Activated T-cell treated with anti-CD3 and anti-CD28 coated beads for 48 hours (primary cell): ENCODE measurements at regions not wholly inside any gene's neighbourhood (a gene's known extent, or its start where the extent isn't known, plus 50 kb on each side); places are given as distances from the start of the nearest gene placed in this dataset.

Source experiments
- DNase-seq: peaks from one replicate; pipeline ENCODE4 v3.0.0-alpha.2; 2020; ENCODE audit warnings: low read depth

DNA sequence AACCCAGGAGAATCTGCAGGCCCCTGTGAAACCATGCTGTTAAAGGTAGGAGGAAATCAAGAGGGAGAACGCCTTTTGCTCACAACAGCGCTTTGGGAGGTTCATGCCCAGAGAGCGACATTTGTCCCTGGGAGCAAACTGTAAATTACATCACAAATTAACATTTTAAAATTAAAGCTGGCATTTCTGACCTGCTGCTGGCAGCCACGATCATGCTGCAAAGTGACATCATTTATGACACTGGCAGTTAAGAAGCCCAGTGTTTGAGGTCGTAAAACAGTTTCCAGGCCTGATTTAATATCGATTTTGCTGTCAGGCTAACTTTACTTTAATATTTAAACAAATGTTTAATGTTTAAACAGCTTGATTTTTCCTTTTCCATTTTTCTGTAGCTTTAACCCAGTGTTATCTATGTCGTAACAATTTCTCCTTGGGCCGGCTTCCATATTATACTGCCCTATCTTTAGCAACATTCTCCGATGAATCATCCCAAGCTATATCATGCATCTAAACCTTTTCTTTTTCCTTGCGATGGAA lies 86.5 kb upstream of the NPVF start:
- no peak for DNase-seq

- no peak for DNase-seq
Measured at GRCh38 chr7:25316366-25316765, 88.1 kb upstream of the NPVF start.

DNA sequence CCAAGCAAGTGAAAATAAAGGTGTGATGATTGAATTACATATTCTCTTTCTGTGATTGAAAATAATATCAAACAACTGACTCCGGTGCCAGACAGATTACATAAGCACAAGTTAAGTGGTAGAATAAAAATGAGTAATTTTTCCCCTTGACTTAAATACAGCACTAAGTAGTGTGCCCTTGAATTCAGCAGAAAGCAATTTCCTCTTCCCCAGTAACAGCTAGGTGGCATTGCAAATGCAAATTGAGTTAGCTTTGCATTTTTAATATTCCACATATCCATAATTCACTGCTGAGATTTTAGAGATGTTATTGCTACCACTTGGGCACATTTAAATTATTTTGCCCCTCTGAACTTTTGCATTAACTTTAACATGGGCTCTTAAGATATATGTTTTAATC lies 89.8 kb upstream of the NPVF start:
- no peak for DNase-seq

DNA sequence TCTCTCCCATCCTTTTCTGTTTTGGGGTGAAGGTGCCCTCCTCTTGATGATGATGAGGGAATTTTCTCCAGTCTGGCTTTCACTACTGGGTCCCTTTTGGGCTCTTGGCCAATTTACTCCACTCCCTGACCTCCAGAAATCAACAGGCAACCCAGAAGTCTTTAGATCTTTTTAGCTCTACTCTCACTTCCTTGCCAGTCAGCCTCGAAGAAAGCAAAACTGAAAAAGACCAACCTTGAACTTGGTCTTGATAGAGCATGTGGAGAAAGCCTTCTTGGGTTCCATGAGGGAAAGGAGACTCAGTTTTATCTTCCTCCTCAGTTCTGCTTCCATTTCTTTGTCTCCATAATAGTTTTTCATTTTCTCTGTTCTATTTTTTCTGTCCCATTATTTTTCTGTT lies 91.4 kb upstream of the NPVF start:
- DNase-seq = no peak

GRCh38 chr7:25320791-25321190 lies 92.5 kb upstream of the NPVF start:
- no peak for DNase-seq

DNA sequence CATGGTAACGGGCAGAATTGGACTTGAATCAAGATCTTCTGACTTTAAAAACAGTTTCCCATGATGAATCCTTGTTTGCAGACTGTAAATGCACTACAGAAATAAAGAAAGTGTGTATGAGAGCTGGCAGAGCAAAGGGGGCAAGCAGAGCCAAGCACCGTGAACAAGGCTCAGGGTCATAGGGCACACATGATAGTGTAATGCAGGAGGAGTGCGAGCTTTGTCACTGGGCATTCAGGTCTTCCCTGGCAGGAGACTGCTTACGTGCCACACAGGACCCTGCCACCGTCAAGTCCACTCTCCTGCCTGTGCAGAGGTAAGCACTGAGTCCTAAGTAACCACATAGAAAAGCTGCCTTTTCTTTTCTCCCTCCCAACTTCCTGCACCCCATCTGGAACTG lies 93.1 kb upstream of the NPVF start:
- DNase-seq = no peak

GRCh38 chr7:25322473-25322872 lies 94.2 kb upstream of the NPVF start:
- DNase-seq = no peak

DNA sequence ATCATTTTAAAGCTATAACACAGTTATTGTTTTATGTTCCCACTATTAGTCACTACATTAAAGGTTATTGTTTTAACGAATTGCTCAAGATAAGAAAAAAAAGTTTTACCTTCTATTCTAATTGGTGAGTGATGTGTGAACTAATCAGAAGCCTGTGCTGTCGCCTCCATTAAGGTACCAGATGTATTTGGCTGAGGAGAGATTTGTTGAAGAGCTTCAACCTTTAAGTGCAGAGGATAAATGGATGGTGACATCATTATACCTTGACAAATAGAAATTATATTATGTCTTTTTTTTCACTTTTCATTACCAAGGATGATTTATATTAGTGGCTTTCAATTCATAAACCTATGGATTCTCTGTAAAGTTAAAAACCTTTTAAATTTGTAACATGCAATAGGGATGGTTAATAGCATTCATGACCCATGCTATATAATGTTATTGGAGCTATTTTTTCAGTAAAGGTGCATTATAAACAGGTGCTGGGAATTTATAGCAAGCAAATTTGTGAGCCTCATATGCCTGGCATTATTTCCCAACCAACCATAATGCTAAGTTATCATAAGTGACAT lies 97.0 kb upstream of the NPVF start:
- no peak for DNase-seq

DNA sequence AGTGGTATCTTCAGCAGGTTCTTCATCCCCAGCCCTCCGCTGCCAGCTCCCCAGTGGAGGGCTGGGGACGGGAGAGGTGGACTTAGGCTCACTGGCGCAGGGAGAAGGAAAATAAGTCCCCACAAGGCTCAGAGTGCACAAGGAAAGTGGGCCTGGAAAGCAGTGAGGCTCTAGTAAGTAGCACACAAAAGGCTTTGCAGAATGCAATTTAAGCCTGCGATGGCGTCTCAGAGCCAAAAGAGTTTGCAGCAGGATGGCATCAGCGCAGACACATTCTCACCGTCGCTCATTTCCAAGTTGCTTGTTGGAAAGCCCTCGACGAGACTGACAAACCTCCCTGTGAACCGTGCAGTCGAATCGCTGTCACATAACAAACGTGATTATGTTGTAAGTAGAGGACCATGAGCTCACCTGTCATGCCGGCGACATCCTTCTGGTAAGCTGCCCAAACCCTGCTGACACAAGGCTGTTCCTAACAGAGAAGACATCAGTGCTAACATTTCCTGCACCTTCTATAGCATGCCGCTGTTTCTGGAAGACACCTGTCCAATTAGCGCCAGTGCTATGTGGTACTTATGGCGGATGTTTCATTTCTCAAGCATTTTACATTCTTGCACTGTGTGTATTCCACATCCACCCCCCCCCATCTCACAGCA lies 98.3 kb upstream of the NPVF start:
- no peak for DNase-seq

DNA sequence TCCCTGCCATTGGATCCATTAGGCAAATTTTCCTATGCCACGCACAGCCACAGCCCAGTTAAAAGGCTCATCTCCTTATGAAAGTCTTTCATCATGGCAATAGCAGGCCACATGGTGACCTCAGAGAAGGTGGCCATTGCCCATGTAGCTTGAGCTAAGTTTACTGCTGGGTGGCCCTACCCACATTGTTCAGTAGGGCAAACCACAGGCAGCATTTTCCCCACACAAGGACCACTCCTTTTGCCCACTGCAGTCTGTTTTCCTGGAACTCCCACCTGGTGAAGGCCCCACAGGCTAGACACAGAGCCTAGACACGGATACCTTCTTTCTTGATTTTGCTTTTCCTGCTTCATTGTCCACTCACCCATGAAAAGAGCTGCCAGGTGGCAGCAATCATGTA lies 101.5 kb upstream of the NPVF start:
- no peak for DNase-seq

DNA sequence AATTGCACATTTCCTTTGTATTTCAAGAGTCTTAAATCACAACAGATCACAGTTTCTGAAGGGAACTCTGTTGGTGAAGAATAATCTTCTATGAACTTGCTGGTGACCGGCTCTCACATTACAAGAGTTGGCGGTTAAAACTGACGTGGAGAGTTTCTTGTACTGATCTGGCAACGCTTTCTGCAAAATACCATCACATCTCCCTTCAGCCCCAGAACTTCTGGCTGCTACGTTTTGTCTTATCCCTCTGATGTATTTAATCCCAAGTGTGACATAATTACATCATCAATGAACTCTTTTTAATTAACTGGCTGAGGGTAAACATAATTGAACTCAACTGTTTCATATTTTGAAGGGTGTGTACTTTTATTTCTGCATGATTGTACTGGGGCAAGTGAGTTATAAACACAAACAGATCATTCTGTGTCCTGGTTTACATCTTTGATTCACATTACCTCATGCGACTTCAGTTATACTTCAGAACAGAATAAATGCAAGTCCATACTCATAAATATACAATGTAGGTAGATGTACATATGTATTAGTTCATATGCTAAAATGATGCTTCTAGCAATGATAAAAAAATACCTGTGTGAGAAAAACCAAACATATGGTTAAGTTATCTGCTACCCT lies 105.1 kb upstream of the NPVF start:
- no peak for DNase-seq

DNA sequence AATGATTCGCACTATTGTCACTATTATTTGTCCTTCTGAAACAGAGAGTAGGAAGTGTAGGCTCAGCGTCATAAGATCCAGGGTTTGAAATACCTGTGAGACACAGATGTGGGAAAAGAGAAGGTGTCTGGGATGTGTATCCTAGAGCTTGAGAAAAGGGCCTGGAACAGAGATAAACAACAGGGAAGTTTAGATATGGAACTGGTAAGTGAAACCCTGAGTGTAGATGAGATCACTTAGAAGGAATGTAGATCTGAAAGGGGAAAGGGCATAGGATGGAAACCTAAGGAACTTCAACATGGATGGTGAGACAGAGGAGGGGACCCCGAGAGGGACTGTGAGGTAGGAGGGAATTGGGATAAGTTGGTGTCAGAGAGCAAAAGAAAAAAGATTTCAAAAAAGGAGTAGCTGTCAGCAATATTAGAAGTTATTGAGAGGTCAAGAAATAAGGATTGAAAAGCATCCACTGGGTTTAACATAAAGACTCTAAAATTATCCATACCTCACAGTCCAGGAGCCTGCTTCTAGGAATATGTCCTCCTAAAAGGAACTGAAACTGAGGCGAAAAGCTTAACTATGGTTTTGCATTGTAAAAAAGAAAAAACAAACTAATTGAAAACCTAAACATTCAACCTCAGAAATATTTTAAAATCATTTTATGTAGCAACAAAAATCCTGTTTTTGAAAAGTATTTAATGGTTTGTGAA lies 119.2 kb upstream of the NPVF start:
- no peak for DNase-seq

DNA sequence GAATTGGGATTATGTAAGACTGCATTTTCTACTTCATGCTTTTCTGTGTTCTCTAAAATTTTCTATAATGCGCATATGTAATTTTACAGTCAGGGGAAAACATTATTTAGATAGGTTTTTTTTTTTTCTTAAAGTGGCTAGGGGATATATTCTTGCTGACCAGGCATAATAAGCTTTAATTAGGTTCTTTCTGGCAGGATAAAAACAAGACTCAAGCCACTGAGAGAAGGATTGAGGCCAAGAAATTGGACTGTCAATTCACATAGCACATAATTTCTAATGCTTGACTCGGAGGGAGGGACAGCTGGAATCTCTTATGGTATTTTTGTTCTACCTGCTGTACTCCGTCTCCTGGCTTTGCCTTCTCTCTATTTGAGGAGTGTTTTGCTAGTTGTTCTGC lies 119.8 kb upstream of the NPVF start:
- DNase-seq = no peak

DNA sequence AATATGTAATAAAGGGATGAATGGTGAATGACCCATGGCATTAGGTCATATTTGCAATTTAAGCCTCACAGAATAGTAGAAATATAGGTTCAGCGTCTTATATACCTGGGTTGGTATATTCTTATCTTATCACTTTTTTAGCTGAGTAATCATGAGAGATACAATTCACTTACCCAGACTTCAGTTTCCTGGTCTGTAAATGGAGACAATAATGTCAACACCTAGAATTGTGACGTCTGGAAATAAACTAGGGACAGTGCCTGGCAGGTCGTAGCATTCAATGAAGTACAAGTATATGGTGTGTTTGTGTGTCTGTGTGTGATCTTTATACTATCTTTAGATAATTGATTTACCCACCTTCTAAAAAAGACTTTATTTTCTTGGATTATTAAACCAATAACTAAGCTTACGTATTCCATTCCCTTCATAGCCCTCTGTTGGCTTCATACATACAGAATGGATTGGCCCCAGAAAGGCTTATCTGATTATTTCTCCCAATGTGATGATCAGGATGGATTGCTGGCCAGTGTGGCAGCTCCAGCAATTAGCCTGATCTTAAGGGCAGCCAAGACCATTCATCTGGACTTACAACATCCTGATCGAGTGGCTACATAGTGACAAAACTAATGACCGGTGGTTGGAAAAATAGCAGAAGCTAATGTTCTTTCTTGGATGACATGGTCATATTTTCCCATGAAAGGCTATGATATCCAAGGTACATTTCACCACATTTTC lies 121.2 kb upstream of the NPVF start:
- DNase-seq = no peak

- DNase-seq = no peak
Measured at GRCh38 chr7:25350041-25350440, 121.8 kb upstream of the NPVF start.

GRCh38 chr7:25351761-25352160 lies 123.5 kb upstream of the NPVF start:
- no peak for DNase-seq

GRCh38 chr7:25353196-25353595 lies 124.9 kb upstream of the NPVF start:
- no peak for DNase-seq

GRCh38 chr7:25353732-25354131 lies 125.4 kb upstream of the NPVF start:
- no peak for DNase-seq

- DNase-seq = no peak
Measured at GRCh38 chr7:25356534-25357151, 128.4 kb upstream of the NPVF start.

DNA sequence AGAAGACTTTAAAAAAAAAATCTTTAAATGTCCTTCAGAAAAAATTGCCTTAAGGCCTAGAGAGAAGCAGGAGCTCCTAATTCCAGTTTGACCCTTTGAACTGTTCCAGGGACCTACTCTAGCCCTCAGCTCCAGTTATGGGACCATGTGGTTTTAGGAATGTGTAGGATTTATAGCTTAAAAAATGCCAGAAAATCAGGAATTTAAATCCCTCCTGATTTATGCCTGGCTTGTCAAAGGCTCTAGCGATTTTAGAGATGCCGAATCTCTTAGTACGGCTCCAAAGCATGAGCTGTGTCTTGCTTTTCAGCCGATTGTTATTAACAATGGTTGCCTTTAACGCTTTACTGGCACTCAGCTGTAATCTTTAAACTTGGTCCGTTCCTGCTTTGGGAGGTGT lies 130.6 kb upstream of the NPVF start:
- DNase-seq = no peak

DNA sequence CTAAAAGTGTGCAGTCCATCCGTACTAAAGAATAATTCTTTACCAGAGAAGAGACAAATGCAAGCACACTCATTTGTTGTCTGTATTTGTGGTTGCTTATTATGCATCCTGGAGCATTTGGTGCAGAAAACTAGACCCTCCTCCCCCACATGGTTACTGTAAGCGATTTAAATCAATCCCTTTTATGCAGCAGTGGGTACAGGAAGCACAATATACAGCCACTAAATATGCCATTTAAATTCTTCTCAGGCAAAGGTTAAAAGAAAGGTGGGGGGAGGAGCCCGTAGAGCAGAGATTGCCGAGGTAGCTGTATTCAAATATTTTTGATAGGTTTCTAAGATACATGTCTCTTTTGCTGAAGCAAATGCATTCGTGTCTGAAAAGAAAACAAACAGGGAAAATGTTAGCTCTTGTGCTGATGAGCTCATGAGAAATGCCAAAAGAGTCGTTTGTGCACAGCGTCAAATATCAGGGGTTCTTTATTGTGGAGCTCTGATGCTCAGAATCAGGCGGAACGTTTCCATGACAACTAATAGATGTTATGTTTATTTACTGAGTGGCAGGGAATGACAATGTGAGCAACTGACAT lies 131.3 kb upstream of the NPVF start:
- no peak for DNase-seq
